Right lobe of liver (tissue), 4 donors: ENCODE measurements at regions not wholly inside any gene's neighbourhood (a gene's known extent, or its start where the extent isn't known, plus 50 kb on each side); places are given as distances from the start of the nearest gene placed in this dataset.

ENCODE experiments used
- POLR2A ChIP-seq: fragments of 450-650 bp; IDR thresholded peaks from one replicate; pipeline ENCODE4 v1.6.1; 2017; ENCODE audit warnings: antibody characterized with exemption, mild to moderate bottlenecking
- TF ChIP-seq, protein P1 (sequence below), 4 donors: fragments of 200-600 bp in 3 of 4; fragments of 450-650 bp in 1 of 4; IDR thresholded peaks; one replicate each; pipeline versions ENCODE4 v1.5.1 to v1.8.0; 2016 to 2022; ENCODE audit warnings: antibody characterized with exemption in 4 of 4, mild to moderate bottlenecking in 2 of 4
- donor health status: DM: no; HTN: no; CAD: no.
- donor health status: DM: no; HTN: no; CAD: no.
- donor health status: DM: no; HTN: yes; CAD: no.

DNA sequence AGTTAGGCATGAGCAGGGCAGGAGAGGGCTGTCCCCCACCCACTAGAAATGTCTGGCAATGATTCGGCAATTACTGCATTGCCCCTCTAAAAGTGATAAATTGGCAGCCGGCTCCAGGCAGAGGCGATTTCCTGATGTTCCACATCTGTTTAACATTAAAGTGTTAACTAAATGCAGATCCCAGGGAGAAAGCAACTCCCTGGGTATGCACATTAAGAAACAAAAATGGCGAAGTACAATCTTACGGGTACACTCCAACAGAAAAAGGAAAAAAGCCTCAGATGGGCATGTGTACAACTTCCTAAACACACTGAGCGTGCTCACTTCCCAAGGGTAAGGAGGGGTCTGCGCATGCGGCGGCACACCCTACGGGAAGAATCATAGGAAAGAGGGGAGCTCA is 314.4 kb downstream of the CASP12 start:
- TF ChIP-seq, protein P1, sequence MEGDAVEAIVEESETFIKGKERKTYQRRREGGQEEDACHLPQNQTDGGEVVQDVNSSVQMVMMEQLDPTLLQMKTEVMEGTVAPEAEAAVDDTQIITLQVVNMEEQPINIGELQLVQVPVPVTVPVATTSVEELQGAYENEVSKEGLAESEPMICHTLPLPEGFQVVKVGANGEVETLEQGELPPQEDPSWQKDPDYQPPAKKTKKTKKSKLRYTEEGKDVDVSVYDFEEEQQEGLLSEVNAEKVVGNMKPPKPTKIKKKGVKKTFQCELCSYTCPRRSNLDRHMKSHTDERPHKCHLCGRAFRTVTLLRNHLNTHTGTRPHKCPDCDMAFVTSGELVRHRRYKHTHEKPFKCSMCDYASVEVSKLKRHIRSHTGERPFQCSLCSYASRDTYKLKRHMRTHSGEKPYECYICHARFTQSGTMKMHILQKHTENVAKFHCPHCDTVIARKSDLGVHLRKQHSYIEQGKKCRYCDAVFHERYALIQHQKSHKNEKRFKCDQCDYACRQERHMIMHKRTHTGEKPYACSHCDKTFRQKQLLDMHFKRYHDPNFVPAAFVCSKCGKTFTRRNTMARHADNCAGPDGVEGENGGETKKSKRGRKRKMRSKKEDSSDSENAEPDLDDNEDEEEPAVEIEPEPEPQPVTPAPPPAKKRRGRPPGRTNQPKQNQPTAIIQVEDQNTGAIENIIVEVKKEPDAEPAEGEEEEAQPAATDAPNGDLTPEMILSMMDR (IDR thresholded peaks at IDR 0.05), result no peak
- no peak for TF ChIP-seq POLR2A
